Natural killer cell (primary cell): ENCODE measurements at regions not wholly inside any gene's neighbourhood (a gene's known extent, or its start where the extent isn't known, plus 50 kb on each side); places are given as distances from the start of the nearest gene placed in this dataset.

Experiments
- ATAC-seq, 3 donors: fragments of 150-1000 bp in 2 of 3; fragments of 200-7000 bp in 1 of 3; cut with Tn5 transposase; 1 replicate in 1 of 3; 2 replicates in 2 of 3; pipeline ENCODE4 v1.10.0; 2021; ENCODE audit warnings: mild to moderate bottlenecking in 2 of 3, moderate library complexity in 2 of 3
- DNase-seq, 2 donors: peaks; one replicate each; pipeline versions ENCODE4 v3.0.0 to v3.0.0-alpha.2; 2013 to 2021; ENCODE audit warnings: mixed read lengths in 1 of 2
- H3K27ac ChIP-seq: one replicate; pipeline ENCODE4 v1.5.1; 2013; ENCODE audit warnings: mild to moderate bottlenecking, low read length
- H3K27me3 ChIP-seq: one replicate; pipeline ENCODE4 v1.6.1; 2013; ENCODE audit warnings: low read length; ENCODE audit not compliant: control insufficient read depth, insufficient read depth
- H3K36me3 ChIP-seq: one replicate; pipeline ENCODE4 v1.6.1; 2013; ENCODE audit warnings: low read length; ENCODE audit not compliant: control insufficient read depth, insufficient read depth
- H3K4me1 ChIP-seq: one replicate; pipeline ENCODE4 v1.6.1; 2013; ENCODE audit warnings: low read length; ENCODE audit not compliant: control insufficient read depth, insufficient read depth
- H3K4me3 ChIP-seq: one replicate; pipeline ENCODE4 v1.5.1; 2013; ENCODE audit warnings: low read length
- H3K9me3 ChIP-seq: one replicate; pipeline ENCODE4 v1.6.1; 2013; ENCODE audit warnings: low read length; ENCODE audit not compliant: control insufficient read depth, insufficient read depth
- H3K27ac Mint-ChIP-seq, 2 donors: one replicate each; pipeline ENCODE4 v1.8.0; 2022; ENCODE audit warnings: mild to moderate bottlenecking in 2 of 2, mixed read lengths in 2 of 2, moderate library complexity in 1 of 2
- H3K27me3 Mint-ChIP-seq, 2 donors: one replicate each; pipeline ENCODE4 v1.8.0; 2022; ENCODE audit warnings: low read depth in 2 of 2, mixed read lengths in 2 of 2
- H3K36me3 Mint-ChIP-seq: one replicate; pipeline ENCODE4 v1.8.0; 2022; ENCODE audit warnings: mixed read lengths
- H3K4me1 Mint-ChIP-seq, 2 donors: one replicate each; pipeline ENCODE4 v1.8.0; 2022; ENCODE audit warnings: mixed read lengths in 2 of 2
- H3K4me3 Mint-ChIP-seq: one replicate; pipeline ENCODE4 v1.8.0; 2022; ENCODE audit warnings: mild to moderate bottlenecking, moderate library complexity, mixed read lengths
- H3K9me3 Mint-ChIP-seq, 2 donors: one replicate each; pipeline ENCODE4 v1.8.0; 2022; ENCODE audit warnings: mixed read lengths in 2 of 2
- whole genome bisulfite sequencing: methylation state at CpG from one replicate; pipeline ENCODE4 v1.1.7; 2013; ENCODE audit warnings: missing lambda C conversion rate; ENCODE audit not compliant: insufficient coverage; 5-methylcytosine and 5-hydroxymethylcytosine counted together
- intact Hi-C: fragments of 100-400 bp; cut with micrococcal nuclease; formaldehyde crosslinking; loops from one replicate; pipeline ENCODE4 v1.14.2; 2022
- TF ChIP-seq, protein P1 (sequence below): fragments of 200-600 bp; IDR thresholded peaks from one replicate; pipeline ENCODE4 v1.8.0; 2022; ENCODE audit warnings: antibody characterized with exemption

DNA sequence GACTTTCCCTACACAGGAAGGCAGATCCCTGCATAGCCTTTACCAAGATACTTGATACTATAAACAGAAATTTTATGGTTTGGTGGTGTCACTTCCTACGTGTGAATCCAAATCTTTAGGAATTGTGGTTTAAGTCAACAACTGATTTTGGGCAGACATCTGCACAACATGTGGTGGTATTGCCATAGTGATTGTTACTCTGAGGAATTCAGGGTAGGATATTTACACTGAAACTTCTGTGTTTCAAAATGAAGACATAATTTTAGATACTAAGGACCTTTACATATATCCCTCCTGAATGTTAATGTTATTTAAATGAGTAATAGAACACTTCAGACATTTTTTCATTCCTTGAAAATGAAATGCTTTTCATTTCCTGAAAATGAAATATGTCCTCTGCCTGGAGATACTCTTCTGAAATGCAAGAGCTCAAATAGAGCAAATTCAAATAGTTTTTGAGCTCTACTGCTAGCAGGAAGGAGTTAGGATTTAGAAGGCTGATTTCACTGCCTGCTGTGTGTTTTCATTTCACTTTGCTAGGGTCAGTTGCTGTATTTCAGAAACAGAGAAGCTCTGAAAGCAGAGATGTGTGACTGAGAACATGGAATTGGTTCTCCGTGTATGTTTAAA lies 77.2 kb downstream of the MDH1 start:
- no peak overlapping the region for H3K27ac Mint-ChIP-seq
- ATAC-seq (no peak), DNase-seq (no peak)
- Histone ChIP-seq H3K36me3 (no peaks in the 10 kb centered on the region), H3K9me3 (no peaks in the 10 kb centered on the region), H3K27ac (no peak overlapping the region), H3K4me3 (no peak overlapping the region), H3K27me3 (peaks cover 2% of the 10 kb centered on the region), H3K4me1 (no peaks in the 10 kb centered on the region)
- TF ChIP-seq, protein P1, sequence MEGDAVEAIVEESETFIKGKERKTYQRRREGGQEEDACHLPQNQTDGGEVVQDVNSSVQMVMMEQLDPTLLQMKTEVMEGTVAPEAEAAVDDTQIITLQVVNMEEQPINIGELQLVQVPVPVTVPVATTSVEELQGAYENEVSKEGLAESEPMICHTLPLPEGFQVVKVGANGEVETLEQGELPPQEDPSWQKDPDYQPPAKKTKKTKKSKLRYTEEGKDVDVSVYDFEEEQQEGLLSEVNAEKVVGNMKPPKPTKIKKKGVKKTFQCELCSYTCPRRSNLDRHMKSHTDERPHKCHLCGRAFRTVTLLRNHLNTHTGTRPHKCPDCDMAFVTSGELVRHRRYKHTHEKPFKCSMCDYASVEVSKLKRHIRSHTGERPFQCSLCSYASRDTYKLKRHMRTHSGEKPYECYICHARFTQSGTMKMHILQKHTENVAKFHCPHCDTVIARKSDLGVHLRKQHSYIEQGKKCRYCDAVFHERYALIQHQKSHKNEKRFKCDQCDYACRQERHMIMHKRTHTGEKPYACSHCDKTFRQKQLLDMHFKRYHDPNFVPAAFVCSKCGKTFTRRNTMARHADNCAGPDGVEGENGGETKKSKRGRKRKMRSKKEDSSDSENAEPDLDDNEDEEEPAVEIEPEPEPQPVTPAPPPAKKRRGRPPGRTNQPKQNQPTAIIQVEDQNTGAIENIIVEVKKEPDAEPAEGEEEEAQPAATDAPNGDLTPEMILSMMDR: no peak
- H3K27me3 Mint-ChIP-seq: peaks cover 16 to 58% of the 10 kb centered on the region in 2 donors
- WGBS: 58% methylated on average over 2 of the region's 2 CpGs
- H3K36me3 Mint-ChIP-seq: no peaks in the 10 kb centered on the region
- no peaks in the 10 kb centered on the region for H3K4me1 Mint-ChIP-seq
- H3K4me3 Mint-ChIP-seq: no peak overlapping the region
- intact Hi-C loops: no loop called here
- no peaks in the 10 kb centered on the region for H3K9me3 Mint-ChIP-seq

DNA sequence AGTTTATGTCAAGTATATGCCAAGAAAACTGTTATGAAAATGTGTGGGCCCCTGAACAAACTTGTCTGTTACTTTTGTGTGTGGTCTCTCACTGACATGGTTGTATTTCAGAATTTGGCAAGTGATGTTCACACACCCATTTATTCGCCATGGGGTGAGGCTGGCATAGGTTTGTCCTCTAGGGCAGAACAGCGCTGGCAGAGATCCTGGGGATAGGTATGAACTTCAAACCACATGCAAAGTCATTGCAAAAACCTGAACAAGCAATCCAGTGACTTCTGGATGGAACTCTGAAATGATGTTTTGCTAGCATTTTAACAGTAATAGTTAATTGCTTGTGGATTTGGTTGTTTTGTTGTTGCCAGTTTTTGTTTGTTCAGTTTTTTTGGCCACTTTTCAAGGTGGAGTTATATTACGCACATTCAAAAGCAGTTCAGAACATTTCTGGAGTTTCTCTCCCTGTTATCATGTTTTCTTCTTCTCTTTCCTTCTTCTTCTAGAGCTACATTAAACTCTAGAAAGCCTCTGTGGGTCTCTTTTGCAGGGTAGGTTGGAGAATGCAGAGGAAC lies 78.5 kb downstream of the MDH1 start:
- no peaks in the 10 kb centered on the region for H3K36me3 ChIP-seq
- H3K9me3 ChIP-seq: no peaks in the 10 kb centered on the region
- DNase-seq (no peak), ATAC-seq (no peak)
- TF ChIP-seq, protein P1: no peak
- Mint-ChIP-seq H3K9me3 (no peaks in the 10 kb centered on the region), H3K36me3 (no peaks in the 10 kb centered on the region), H3K4me1 (no peaks in the 10 kb centered on the region), H3K4me3 (no peak overlapping the region), H3K27me3 (peaks cover 16 to 56% of the 10 kb centered on the region in 2 donors), H3K27ac (no peak overlapping the region)
- 95% methylated on average over 3 of the region's 3 CpGs for WGBS
- no peaks in the 10 kb centered on the region for H3K4me1 ChIP-seq
- no peak overlapping the region for H3K4me3 ChIP-seq
- H3K27me3 ChIP-seq: peaks cover 2% of the 10 kb centered on the region
- intact Hi-C loops: no loop called here
- no peak overlapping the region for H3K27ac ChIP-seq

DNA sequence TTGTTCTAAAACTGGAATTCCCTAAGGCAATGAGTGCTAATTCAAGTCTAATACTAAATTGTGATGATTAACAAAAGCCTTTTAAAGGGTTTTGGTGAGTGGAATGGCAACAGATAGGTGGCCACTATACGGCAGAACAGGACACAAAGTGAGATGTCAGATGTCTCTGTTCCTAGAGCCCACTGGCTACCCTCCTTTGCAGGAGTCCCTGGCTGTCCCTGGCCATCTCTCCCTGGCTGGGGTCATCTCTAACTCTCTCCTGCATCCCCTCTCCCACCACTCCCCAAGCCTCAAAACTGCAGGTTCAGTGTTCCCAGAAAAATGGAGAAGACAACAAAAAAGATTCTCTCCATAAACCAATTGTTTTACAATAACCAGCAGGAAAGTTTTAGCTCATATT lies 79.2 kb downstream of the MDH1 start:
- Histone ChIP-seq H3K36me3 (no peaks in the 10 kb centered on the region), H3K9me3 (no peaks in the 10 kb centered on the region), H3K4me3 (no peak overlapping the region), H3K4me1 (no peaks in the 10 kb centered on the region), H3K27me3 (peaks cover 2% of the 10 kb centered on the region), H3K27ac (no peak overlapping the region)
- intact Hi-C loops: no loop called here
- H3K27ac Mint-ChIP-seq: no peak overlapping the region
- TF ChIP-seq, protein P1: no peak
- ATAC-seq: no peak
- no peak for DNase-seq
- WGBS: 82% methylated on average over 1 of the region's 1 CpG
- peaks cover 15 to 48% of the 10 kb centered on the region in 2 donors for H3K27me3 Mint-ChIP-seq
- no peak overlapping the region for H3K4me3 Mint-ChIP-seq
- H3K9me3 Mint-ChIP-seq: no peaks in the 10 kb centered on the region
- no peaks in the 10 kb centered on the region for H3K36me3 Mint-ChIP-seq
- no peaks in the 10 kb centered on the region for H3K4me1 Mint-ChIP-seq

DNA sequence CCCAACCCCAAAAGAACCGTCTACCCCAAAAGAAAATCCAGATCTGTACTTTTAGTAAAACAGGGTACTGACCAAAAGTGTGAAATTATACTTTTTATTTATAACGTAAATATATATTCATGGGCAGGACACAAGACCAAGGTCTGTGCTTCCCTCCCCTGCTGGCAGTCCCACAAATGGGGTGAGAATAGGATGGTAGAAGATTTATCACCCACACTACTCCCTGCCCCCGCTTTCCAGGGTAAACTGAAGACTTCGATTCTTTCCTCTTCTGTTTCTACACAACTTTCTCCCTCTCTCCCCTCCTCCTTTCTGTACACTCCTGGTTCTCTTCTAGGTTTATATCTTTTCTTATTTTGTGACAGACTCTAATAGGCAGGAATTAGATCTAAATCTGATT lies 79.7 kb downstream of the MDH1 start:
- H3K9me3 ChIP-seq: no peaks in the 10 kb centered on the region
- Mint-ChIP-seq H3K4me1 (no peaks in the 10 kb centered on the region), H3K27ac (no peak overlapping the region), H3K27me3 (peaks cover 13 to 44% of the 10 kb centered on the region in 2 donors), H3K36me3 (no peaks in the 10 kb centered on the region), H3K4me3 (no peak overlapping the region), H3K9me3 (no peaks in the 10 kb centered on the region)
- intact Hi-C loops: no loop called here
- TF ChIP-seq, protein P1: no peak
- no peak overlapping the region for H3K27ac ChIP-seq
- peaks cover 2% of the 10 kb centered on the region for H3K27me3 ChIP-seq
- no peak overlapping the region for H3K4me3 ChIP-seq
- ATAC-seq: no peak
- no peak for DNase-seq
- H3K36me3 ChIP-seq: no peaks in the 10 kb centered on the region
- H3K4me1 ChIP-seq: no peaks in the 10 kb centered on the region
- WGBS: 83% methylated on average over 2 of the region's 4 CpGs
